HL-60/S4 (cell line): ENCODE measurements at regions not wholly inside any gene's neighbourhood (a gene's known extent, or its start where the extent isn't known, plus 50 kb on each side); places are given as distances from the start of the nearest gene placed in this dataset.

Experiments used
- in situ Hi-C: fragments of 300-500 bp; cut with MboI; formaldehyde crosslinking; loops from 2 replicates; pipeline ENCODE4 v1.14.3; 2022; ENCODE audit warnings: low sequenced_read_pairs

DNA sequence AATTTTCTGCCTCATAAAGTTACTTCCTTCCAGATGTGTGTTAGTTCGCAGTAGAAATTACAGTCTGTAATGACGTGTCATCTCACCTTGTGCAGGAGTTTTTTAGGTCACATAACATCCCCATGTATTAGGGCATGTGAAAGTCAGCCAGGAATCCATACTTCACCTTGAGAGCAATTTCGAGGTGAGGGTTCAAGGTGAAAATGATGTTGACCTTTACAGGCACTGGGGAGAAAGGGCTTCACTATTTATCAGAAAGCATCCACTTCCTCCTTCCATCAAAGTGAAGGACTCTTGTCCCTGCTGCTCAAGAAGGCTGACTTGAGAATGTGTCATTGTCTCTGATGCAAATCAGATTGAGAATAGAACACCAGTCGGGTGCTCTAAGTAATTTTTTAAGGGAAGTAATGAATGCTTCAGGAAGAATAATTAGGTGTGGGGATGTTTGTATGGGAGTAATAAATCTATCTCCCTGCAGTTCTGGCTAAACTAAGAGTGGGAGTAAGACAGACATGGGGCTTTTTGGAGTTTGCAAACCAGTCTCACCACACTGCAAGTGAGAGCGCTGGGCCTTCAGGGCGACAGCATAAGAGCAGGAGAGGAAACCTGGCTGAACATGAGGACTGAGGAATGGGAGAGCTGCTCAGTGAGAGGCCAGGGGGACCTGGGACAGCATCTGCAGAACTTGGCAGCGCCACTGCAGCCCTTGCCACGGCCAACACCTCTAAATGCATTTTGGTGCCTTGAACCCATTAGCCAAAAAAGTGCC, 85.9 kb upstream of the IL12A start:
- in situ Hi-C loops, result no loop called here

DNA sequence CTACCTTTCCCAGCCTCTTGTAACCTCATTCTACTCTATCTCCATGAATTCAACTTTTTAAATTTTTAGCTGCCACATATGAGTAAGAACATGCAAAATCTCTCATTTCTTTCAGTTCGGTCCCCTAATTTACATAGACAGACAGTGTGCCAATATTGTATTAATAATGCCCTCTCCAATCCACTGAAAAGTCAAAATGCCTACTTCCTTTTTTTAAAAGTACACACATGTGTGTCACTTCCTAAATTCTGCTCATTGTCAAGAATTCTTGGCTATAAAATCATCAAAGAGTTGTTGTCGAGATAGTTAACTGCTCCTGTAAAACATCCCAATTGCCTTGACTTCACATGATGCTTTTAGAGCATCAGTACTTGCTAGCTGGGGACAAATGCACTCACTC, 84.2 kb upstream of the IL12A start:
- in situ Hi-C loops, result no loop called here

DNA sequence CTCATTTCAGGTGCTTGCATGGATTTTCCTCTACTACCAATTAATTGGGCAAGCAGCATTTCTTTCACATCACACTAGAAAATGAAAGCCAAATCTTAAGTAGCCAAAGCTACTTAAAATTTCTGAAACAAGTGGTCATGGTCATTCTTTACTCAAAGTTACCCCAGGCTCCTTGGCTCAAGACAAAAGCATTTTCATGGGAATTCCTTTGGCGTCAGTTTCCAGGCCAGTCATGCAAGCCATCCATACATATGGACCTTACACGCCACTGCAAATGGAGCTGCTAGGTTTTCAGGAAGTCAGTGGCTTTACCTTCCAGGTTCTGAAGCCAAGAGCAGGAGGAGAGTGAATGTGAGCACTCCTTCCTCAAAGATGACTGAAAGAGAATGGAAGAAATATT, 83.7 kb upstream of the IL12A start:
- in situ Hi-C loops, result no loop called here

DNA sequence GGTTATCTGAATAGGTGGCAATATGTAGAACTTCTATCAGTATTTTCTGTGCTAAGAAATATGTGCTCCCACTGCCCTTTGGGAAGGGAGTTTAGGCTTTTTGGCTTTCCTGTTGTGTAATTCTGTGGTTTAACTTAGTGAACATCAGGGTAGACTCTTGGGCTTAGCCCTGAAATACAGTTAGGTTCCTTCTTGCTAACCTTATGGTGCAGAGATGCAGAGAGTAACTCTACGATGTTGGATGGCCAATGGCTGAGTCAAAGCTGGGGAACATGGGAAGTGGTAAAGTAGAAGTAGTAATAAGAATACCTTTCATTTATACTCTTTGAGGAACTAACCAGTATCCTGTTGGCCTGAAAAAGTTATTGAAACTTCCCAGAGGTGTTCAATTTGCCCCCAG, 80.8 kb upstream of the IL12A start:
- in situ Hi-C loops, result no loop called here

DNA sequence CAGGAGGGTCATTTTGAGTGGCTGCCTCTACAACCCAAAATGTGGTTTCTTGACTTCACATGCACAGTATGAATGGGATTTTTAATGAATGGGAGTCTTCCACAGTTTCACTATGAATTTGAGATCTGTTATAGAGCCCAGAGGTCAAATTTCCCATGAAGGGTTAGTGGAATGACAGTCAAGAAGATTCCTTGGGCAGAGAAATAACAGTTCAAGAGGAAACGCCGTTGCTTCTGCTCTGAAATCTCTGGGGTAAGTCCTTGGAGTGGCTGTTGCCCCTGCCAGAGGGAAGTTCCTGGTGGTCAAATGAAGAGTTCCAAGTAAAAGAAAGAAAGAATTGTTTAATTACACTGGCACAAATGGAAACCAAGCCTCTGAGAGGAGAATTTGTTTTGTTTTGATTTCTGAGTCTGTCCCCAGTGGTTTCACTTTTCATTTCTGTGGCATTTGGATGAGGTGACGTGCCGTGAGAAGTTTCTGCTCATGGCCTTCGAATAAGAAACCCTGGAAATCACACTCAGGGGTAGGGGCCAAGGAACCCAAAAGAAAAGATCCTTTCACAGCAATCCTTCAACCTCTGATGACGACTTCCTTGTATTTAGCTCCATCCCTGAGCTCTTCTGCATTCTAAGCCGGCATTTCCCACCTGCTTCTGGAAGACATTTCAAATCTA, 77.5 kb upstream of the IL12A start:
- in situ Hi-C loops, result no loop called here

DNA sequence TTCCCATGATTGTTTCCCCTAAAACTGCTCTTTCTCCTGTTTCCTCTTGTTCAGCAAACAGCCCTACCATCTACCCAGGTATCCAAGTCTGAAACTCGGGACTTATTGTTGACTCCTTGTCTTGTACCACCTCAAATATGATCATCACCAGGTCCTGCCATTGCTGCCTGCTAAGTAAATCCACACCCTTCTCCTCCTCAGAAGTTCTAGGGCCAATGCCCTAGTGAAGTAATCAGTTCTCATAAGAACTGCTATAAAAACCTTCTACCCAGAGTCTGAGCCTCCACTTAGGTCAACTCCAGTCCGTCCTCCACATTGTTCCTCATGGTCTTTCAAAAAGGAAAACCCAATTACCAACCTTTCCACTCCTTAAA, 77.0 kb upstream of the IL12A start:
- in situ Hi-C loops, result no loop called here

DNA sequence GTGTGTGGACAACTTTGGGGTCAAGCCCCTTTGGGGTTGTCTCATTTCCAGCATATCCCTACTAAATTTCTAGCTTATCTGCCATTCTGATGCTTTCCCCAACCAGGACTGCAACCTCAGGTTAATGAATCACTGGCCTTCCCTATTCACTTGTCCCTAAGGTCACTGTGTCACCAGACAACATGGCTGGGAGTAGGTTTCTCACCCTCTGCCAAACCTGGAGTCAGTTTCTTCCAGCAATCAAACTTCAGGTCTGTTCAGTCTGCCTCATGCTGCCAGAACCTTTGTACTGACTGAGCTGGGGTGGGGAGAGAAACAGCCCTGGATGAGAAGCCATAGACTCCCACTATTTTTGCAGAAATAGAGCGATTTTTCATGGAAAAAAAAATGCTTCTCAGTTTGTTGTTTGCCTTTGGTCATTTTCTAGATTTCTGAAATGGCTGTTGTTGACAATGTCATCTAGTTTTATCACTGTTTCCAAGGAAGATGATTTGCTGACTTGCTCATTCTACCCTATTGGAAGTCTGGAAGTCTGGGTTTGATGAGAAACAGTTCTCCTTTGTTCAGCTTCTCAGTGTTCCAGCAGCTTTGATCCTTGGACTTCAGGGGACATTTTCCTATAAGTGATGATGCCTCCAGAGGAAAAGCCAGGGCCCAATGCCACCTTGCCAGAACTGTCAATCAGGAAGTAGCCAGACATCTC, 74.8 kb upstream of the IL12A start:
- in situ Hi-C loops, result no loop called here

DNA sequence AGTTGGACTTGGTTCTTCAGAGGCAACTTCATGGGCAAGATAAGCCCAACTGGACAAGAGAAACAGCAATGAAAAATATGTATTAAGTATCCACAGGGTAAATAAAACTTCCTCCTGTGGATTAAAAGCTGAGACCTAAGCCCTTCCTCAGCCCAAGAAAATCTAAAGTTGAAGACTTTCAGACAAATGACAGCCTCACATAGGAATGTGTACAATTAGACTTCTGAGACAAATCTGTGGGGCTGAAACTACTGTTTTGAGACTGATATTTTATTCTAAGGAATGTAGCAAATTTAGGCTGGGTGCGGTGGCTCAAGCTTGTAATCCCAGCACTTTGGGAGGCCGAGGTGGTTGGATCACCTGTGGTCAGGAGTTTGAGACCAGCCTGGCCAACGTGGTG, 74.2 kb upstream of the IL12A start:
- in situ Hi-C loops, result no loop called here

DNA sequence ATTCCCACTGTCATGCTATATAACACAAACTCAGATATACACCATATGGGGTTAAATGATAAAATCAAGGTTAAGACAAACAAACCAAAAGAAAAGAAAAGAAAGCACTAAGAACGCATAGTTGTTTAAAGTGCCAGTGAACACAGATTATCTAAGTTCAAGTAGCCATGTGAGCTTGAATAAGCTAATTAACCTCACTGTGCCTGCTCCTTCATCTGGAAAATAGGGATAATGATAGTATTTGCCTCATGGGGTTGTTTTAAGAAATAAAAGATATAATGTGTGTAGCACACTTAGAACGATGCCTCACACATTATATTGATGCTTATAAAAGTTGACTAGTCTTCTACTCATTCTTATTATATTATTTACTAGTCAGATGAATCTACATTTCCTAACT, 72.6 kb upstream of the IL12A start:
- in situ Hi-C loops, result no loop called here

DNA sequence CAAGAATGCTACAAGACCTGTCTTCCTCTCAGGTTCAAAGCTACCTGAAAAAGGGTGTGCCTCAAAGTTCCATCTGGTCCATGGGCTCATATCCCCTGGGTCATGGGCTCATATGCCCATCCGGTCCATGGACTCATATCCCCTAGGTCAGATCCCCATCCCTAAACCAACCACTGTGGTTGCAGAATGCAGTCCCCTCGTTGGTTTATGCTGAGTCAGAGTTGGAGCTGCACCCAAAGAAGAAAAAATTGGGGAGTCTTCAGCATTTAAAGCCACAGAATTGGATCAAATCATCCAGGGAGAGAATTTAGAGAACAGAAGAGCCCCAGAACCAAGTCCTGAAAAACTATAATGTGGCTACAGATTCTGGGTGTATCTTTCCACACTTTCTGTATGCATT, 71.5 kb upstream of the IL12A start:
- in situ Hi-C loops, result no loop called here

DNA sequence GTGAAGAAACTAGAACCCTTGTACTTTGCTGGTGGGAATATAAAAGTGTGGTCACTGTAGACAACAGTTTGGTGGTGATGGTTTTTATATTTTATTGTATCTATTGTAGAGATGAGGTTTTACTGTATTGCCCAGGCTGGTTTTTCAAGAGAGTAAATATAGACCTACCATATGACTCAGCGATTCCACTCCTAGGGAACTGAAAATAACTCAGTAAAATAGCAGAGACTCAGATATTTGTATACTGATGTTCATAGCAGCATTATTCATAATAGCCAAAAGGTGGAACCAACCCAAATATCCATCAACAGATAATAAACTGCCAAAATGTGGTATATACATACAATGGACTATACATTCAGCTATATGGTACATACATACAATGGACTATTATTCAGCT, 68.8 kb upstream of the IL12A start:
- in situ Hi-C loops, result no loop called here

DNA sequence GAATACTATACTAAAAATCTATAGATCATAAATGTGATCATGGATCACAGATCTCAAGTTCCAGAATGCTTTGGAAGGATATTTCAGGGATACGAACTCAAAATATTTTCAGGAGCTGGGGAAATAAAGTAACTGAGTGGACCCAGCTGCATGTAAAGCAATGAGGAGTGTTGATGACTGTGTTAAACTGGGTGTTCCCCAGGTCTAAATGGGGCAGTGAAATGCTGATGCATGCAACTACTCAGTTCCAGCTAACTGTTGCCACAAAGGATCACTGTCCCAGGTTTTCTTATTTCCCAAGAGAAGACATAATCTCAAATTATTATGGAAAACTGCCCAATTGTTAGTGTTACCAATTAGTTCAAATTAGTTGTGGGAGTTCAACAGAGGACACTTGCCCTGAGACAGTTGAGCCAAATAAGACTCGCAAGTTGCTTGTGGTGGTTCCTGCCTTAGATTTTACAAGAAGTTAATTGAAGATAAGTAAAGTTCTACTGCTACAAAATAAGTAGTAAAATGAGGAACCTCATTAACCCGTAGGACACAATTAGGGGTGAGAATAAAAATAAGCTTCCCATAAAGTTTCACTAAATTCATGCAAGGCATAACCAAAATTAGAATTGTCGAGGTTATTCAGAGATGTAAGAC, 66.3 kb upstream of the IL12A start:
- in situ Hi-C loops, result no loop called here

DNA sequence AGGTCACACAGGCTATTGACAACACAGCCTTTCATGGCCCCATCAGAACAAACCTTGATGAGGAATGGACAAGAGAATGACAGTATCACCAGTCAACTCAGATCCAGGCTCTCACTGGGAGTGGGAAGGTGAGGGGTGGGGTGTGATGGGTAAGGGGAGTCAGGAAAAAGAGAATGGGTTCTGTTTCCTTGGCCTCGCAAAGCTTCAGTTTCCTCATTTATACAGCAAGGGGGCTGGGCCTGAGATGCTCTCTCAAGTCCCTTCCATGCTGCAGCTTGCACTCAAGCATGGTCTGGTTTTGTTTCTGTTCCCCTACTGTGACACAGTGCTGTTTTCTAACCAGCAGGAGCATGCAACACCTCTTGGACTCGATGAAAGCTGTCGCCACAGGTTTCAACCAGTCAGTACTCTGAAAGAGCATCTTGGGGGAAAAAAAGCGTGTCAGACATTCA, 65.7 kb upstream of the IL12A start:
- in situ Hi-C loops, result no loop called here

DNA sequence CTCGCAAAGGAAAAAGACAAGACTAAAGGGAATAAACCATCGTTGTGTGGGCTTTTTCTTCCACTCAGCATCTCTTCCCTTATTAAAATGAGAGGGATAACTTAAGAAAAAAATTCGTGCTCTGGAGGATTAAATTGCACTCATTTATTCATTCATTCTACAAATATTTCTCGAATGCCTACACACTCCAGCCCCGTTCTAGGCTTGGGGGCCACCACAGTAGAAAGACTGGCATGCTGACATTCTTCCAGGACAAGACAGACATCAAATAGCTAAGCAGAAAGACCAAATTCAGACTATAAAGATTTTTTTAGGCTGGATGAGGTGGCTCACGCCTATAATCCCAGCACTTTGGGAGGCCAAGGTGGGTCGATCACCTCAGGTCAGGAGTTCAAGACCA, 65.3 kb upstream of the IL12A start:
- in situ Hi-C loops, result no loop called here

DNA sequence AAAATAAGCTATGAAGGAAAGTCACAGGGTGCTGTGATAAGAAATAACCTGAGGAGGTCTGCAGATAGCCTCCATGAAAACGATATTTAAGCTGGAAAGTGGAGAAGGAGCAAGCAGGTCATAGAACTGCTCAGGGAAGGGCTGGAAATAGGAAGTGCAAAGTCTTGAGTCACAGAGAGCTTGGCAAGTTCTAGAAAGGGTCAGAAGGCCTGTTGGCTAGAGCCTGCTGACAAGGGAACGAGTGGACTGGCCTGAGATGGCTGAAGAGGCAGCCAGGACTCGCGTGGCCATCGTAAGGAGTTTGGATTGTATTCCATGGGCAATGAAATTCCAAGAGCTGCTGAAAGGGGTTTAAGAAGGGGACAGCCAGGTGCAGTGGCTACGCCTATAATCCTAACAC, 64.7 kb upstream of the IL12A start:
- in situ Hi-C loops, result no loop called here

DNA sequence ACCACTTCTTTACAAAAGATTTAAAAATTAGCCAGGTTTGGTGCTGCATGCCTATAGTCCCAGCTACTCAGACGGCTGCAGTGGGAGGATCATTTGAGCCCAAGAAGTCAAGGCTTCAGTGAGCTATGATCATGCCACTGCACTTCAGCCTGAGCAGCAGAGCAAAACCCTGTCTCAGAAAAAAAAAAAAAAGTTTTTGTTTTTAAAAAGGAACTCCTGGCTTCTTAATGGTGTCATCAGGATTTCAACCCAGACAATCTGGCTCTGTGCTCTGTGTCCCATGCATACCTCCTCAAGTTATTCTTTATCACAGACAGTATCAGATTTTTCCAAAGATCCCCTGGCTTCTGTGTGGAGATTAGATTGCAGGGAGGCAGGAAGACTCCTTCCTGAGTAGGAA, 64.2 kb upstream of the IL12A start:
- in situ Hi-C loops, result no loop called here

DNA sequence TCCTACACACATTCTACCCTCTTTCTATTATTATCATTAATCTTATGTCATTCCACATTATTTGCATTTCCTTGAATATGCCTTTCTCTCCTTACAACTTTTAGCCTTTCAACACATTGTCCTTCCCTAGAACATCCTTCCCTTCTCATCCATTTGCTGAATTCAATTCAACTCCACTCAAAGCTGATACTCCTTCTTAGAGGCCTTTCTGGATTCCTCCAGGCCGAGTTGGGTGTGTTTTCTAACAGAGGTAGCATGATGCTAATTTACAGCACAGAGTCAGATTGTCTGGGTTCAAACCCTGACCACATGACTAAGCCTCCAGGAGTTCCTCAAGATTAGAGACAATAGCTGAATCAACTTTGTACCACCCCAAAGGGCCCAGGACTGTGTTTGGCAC, 63.4 kb upstream of the IL12A start:
- in situ Hi-C loops, result no loop called here

DNA sequence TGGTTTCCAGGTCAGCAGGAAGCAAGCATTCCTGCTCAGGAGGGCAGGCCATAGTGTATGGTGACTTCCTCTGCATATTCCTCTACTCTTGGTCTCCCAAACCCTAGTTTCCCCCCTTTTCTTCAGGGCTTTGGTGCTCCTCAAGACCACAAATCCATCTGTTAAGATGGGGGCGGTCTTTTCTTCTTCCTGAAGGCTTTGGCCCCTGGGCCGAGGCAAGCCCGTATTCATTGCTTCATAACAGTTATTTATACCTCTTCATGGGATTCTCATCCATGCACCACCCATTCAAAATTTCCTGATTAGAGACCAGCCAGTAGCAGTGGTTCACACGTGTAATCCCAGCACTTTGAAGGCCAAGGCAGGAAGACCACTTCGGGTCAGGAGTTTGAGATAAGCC, 62.1 kb upstream of the IL12A start:
- in situ Hi-C loops, result no loop called here

DNA sequence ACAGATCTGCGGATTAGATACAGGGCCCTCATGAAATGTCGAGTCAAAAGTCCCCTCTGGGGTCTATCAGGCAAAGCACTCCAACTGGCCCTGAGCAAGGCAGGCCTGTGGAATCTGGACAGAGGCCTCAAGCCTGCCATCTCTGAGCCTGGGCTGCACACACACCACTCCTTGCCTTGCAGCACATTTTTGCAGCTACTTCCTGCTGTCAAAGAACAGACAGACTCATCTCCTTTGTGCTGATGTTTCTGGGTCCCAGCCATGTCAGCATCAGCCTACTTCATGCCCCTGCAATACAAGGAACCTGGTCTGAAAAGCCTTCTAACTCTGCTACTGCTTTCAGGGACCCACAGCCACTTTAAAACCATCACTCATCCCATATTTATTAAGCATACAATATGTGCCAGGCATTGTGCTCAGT, 60.6 kb upstream of the IL12A start:
- in situ Hi-C loops, result no loop called here

DNA sequence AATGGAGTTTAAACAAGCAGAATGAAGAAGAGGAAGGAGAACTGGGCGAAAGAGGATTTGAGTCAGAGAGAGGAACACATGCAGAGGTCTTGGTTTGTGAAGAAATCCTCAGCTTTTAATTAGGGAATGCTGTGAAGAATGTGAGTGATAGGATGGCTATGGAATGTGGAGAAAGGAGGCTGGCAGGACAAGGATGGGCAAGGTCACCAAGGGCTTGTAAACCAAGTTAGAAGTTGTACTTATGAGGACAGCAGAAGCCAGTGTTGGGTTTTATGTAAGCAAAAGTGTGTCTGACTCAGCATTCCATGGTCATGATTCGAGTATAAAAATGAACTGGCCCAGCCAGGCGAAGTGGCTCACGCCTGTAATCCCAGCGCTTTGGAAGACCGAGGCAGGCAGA, 60.0 kb upstream of the IL12A start:
- in situ Hi-C loops, result no loop called here
